Activated CD4-positive, alpha-beta T cell treated with anti-CD3 and anti-CD28 coated beads, Interleukin-2, amount 10 ng/mL, durations not matched to agents 7 days and 5 days (primary cell): ENCODE measurements at regions not wholly inside any gene's neighbourhood (a gene's known extent, or its start where the extent isn't known, plus 50 kb on each side); places are given as distances from the start of the nearest gene placed in this dataset.

Experiments used
- CTCF ChIA-PET: fragments of 350-600 bp; sonication (Branson Sonifier 250); formaldehyde crosslinking; loops from one replicate; lab custom pipeline; 2021; ENCODE audit warnings: antibody characterized with exemption; lab: Charles Lee
- POLR2A ChIA-PET: fragments of 350-600 bp; sonication (Branson Sonifier 250); formaldehyde crosslinking; loops from one replicate; lab custom pipeline; 2021; ENCODE audit warnings: antibody characterized with exemption; lab: Charles Lee
- DNase-seq: peaks from one replicate; pipeline ENCODE4 v3.0.0-alpha.2; 2020
- H3K27ac Mint-ChIP-seq: one replicate; pipeline ENCODE4 v1.8.0; 2021; ENCODE audit warnings: mild to moderate bottlenecking, moderate library complexity, mixed read lengths
- H3K27me3 Mint-ChIP-seq: one replicate; pipeline ENCODE4 v1.8.0; 2021; ENCODE audit warnings: mixed read lengths
- H3K36me3 Mint-ChIP-seq: one replicate; pipeline ENCODE4 v1.8.0; 2021; ENCODE audit warnings: low read depth, mixed read lengths
- H3K4me1 Mint-ChIP-seq: one replicate; pipeline ENCODE4 v1.8.0; 2021; ENCODE audit warnings: mixed read lengths
- H3K4me3 Mint-ChIP-seq: one replicate; pipeline ENCODE4 v1.8.0; 2021; ENCODE audit warnings: mild to moderate bottlenecking, moderate library complexity, mixed read lengths
- H3K9me3 Mint-ChIP-seq: one replicate; pipeline ENCODE4 v1.8.0; 2021; ENCODE audit warnings: mixed read lengths

DNA sequence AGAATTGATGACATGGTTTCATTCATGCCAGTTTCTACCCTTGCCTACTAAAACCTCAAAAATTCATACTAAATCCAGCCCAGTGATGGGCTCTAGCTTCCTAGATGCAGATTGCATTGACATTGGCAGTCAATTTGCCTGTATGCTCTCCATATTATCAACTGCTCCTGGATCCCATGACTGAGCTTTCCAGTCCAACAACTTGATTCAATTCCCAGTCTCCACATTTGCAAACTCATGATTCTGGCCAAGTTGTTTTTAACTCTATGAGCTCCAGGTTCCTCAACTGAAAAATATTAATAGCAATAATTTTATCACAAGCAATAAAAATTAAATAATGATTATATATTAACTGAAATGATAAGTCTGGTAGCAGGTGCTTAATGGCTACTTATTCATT, 51.0 kb upstream of the DSC1 start:
- no peaks in the 10 kb centered on the region for H3K4me1 Mint-ChIP-seq
- DNase-seq, result no peak
- no peak overlapping the region for H3K27ac Mint-ChIP-seq
- H3K27me3 Mint-ChIP-seq, result no peaks in the 10 kb centered on the region
- H3K4me3 Mint-ChIP-seq, result no peak overlapping the region
- CTCF ChIA-PET, result no interaction called here
- no peaks in the 10 kb centered on the region for H3K36me3 Mint-ChIP-seq
- POLR2A ChIA-PET, result no interaction called here
- peaks cover 5% of the 10 kb centered on the region for H3K9me3 Mint-ChIP-seq

- no peak for DNase-seq
- peaks cover 5% of the 10 kb centered on the region for H3K9me3 Mint-ChIP-seq
- H3K27ac Mint-ChIP-seq, result no peak overlapping the region
- ChIA-PET POLR2A (no interaction called here), CTCF (no interaction called here)
- H3K36me3 Mint-ChIP-seq, result no peaks in the 10 kb centered on the region
- H3K4me1 Mint-ChIP-seq, result no peaks in the 10 kb centered on the region
- H3K4me3 Mint-ChIP-seq, result no peak overlapping the region
- H3K27me3 Mint-ChIP-seq, result no peaks in the 10 kb centered on the region
Measured at GRCh38 chr18:31217038-31217849, 54.6 kb upstream of the DSC1 start.

- DNase-seq, result no peak
- Mint-ChIP-seq H3K27me3 (no peaks in the 10 kb centered on the region), H3K4me1 (no peaks in the 10 kb centered on the region), H3K9me3 (peaks cover 5% of the 10 kb centered on the region), H3K36me3 (no peaks in the 10 kb centered on the region), H3K27ac (no peak overlapping the region), H3K4me3 (no peak overlapping the region)
- ChIA-PET CTCF (no interaction called here), POLR2A (no interaction called here)
Measured at GRCh38 chr18:31218671-31219383, 56.2 kb upstream of the DSC1 start.

DNA sequence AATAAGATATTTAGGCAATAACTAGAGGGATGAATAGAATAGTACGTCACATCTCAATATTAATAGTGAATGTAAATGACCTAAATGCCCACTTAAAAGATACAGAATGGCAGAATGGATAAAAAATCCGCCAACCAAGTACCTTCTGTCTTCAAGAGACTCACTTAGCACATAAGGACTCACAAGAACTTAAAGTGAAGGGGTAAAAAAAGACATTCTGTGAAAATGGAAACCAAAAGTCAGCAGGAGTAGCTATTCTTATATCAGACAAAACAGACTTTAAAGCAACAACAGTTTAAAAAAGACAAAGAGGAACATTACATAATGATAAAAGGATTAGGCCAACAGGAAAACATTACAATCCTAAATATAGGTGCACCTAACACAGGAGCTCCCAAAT, 56.7 kb upstream of the DSC1 start:
- H3K4me3 Mint-ChIP-seq, result no peak overlapping the region
- H3K27me3 Mint-ChIP-seq, result no peaks in the 10 kb centered on the region
- no peak for DNase-seq
- H3K36me3 Mint-ChIP-seq, result no peaks in the 10 kb centered on the region
- no peaks in the 10 kb centered on the region for H3K4me1 Mint-ChIP-seq
- ChIA-PET POLR2A (no interaction called here), CTCF (no interaction called here)
- H3K27ac Mint-ChIP-seq, result no peak overlapping the region
- peaks cover 5% of the 10 kb centered on the region for H3K9me3 Mint-ChIP-seq

GRCh38 chr18:31223371-31223770, 60.7 kb upstream of the DSC1 start:
- Mint-ChIP-seq H3K27me3 (no peaks in the 10 kb centered on the region), H3K4me1 (no peaks in the 10 kb centered on the region), H3K27ac (no peak overlapping the region), H3K9me3 (peaks cover 5% of the 10 kb centered on the region), H3K4me3 (no peak overlapping the region), H3K36me3 (no peaks in the 10 kb centered on the region)
- ChIA-PET POLR2A (no interaction called here), CTCF (no interaction called here)
- DNase-seq, result no peak

- ChIA-PET CTCF (no interaction called here), POLR2A (no interaction called here)
- Mint-ChIP-seq H3K9me3 (peaks cover 5% of the 10 kb centered on the region), H3K4me1 (no peaks in the 10 kb centered on the region), H3K4me3 (no peak overlapping the region), H3K27ac (no peak overlapping the region), H3K27me3 (no peaks in the 10 kb centered on the region), H3K36me3 (no peaks in the 10 kb centered on the region)
- DNase-seq, result no peak
Measured at GRCh38 chr18:31225668-31226067, 63.0 kb upstream of the DSC1 start.

- no peak for DNase-seq
- no peaks in the 10 kb centered on the region for H3K36me3 Mint-ChIP-seq
- CTCF ChIA-PET, result no interaction called here
Measured at GRCh38 chr18:31227497-31228229, 65.0 kb upstream of the DSC1 start.

GRCh38 chr18:31229829-31230228, 67.2 kb upstream of the DSC1 start:
- no peak for DNase-seq
- H3K27me3 Mint-ChIP-seq, result no peaks in the 10 kb centered on the region
- H3K4me1 Mint-ChIP-seq, result no peaks in the 10 kb centered on the region
- CTCF ChIA-PET, result no interaction called here
- POLR2A ChIA-PET, result no interaction called here
- no peak overlapping the region for H3K27ac Mint-ChIP-seq
- H3K4me3 Mint-ChIP-seq, result no peak overlapping the region
- no peaks in the 10 kb centered on the region for H3K36me3 Mint-ChIP-seq
- H3K9me3 Mint-ChIP-seq, result peaks cover 5% of the 10 kb centered on the region

More at GRCh38 chr18:31227497-31228229, 65.0 kb upstream of the DSC1 start:
- Mint-ChIP-seq H3K27me3 (no peaks in the 10 kb centered on the region), H3K9me3 (peaks cover 5% of the 10 kb centered on the region), H3K4me1 (no peaks in the 10 kb centered on the region), H3K27ac (no peak overlapping the region), H3K4me3 (no peak overlapping the region)
- POLR2A ChIA-PET, result no interaction called here

DNA sequence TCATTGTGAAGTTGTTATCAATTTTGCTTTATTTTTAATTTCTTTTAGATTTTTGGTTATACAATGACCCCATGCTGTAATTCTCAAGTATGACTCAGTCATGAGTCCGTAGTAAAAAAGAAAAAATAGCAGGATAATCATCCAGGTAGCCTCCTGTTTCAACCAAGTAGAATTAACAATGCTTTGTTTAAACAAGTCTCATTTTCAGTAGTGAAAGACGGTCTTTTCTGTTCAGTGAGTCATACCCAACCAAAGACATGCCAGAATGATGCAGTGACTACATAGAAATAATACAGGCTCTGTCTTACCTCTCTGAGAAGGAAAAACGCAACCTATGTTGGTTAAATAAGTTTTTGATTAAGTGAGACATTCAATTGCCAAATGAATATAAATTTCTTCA, 67.8 kb upstream of the DSC1 start:
- Mint-ChIP-seq H3K4me1 (no peaks in the 10 kb centered on the region), H3K9me3 (peaks cover 5% of the 10 kb centered on the region), H3K27me3 (no peaks in the 10 kb centered on the region), H3K36me3 (no peaks in the 10 kb centered on the region), H3K4me3 (no peak overlapping the region), H3K27ac (no peak overlapping the region)
- ChIA-PET POLR2A (no interaction called here), CTCF (no interaction called here)
- no peak for DNase-seq

DNA sequence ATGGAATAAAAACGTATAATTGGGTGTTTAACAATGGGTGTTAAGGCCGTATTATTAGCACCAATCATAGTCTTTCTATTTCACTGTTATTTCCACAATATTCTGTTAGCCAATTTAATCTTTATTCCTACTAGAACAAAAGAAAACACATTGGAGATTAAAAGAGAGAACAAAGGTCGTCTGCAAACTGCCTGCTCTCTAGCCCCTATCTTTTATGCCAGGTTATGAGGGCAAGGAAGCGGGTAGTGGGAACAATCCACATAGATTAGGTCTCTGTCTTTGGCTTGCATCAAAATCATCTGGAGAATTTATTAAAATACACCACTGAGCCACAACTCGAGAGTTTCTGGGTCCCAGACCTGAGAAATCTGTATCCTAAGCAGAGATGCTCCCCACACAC, 69.4 kb upstream of the DSC1 start:
- POLR2A ChIA-PET, result no interaction called here
- CTCF ChIA-PET, result no interaction called here
- Mint-ChIP-seq H3K27me3 (no peaks in the 10 kb centered on the region), H3K4me1 (no peaks in the 10 kb centered on the region), H3K36me3 (no peaks in the 10 kb centered on the region), H3K4me3 (no peak overlapping the region), H3K9me3 (peaks cover 5% of the 10 kb centered on the region), H3K27ac (no peak overlapping the region)
- no peak for DNase-seq

- Mint-ChIP-seq H3K4me3 (no peak overlapping the region), H3K27ac (no peak overlapping the region), H3K36me3 (no peaks in the 10 kb centered on the region), H3K9me3 (peaks cover under 1% of the 10 kb centered on the region), H3K27me3 (no peaks in the 10 kb centered on the region), H3K4me1 (no peaks in the 10 kb centered on the region)
- POLR2A ChIA-PET, result no interaction called here
- DNase-seq, result no peak
- CTCF ChIA-PET, result interaction anchor here (0.7 kb wide), 1 partner anchor 10 kb away, joined by 4 read pairs; no protein-coding TSS in a partner anchor
Measured at GRCh38 chr18:31232775-31233424, 70.2 kb upstream of the DSC1 start.

- DNase-seq, result no peak
- no peak overlapping the region for H3K27ac Mint-ChIP-seq
- H3K36me3 Mint-ChIP-seq, result no peaks in the 10 kb centered on the region
- no peaks in the 10 kb centered on the region for H3K27me3 Mint-ChIP-seq
- no peaks in the 10 kb centered on the region for H3K9me3 Mint-ChIP-seq
- H3K4me3 Mint-ChIP-seq, result no peak overlapping the region
- ChIA-PET POLR2A (no interaction called here), CTCF (interaction anchor here (0.7 kb wide), 1 partner anchor 9 kb away, joined by 4 read pairs; no protein-coding TSS in a partner anchor)
- H3K4me1 Mint-ChIP-seq, result no peaks in the 10 kb centered on the region
Measured at GRCh38 chr18:31233621-31234275, 71.1 kb upstream of the DSC1 start.
